SK-N-SH (cell line): ENCODE measurements at regions not wholly inside any gene's neighbourhood (a gene's known extent, or its start where the extent isn't known, plus 50 kb on each side); places are given as distances from the start of the nearest gene placed in this dataset.

Source experiments
- CTCF ChIA-PET: fragments of 300-600, 350-600 bp; formaldehyde crosslinking; extraction: SDS; loops from one replicate; lab custom pipeline; 2021; lab: Yijun Ruan, JAX
- POLR2A ChIA-PET: fragments of 350-600 bp; sonication (Branson Sonifier 250); formaldehyde crosslinking; extraction: SDS; loops from one replicate; lab custom pipeline; 2020; ENCODE audit warnings: antibody characterized with exemption, inconsistent platforms; lab: Yijun Ruan, JAX
- DNase-seq: peaks from one replicate; pipeline ENCODE4 v3.0.0; 2012
- H2AFZ ChIP-seq: fragments of 200-600 bp; sonication (generic); 2 replicates; pipeline ENCODE4 v1.8.1; 2016; ENCODE audit warnings: antibody characterized with exemption, mild to moderate bottlenecking, low read depth
- H3F3A ChIP-seq: fragments of 200-600 bp; sonication (generic); replicated peaks from 2 replicates; pipeline ENCODE3; 2016; ENCODE audit warnings: antibody characterized with exemption, mild to moderate bottlenecking; ENCODE audit not compliant: insufficient read depth
- H3K27ac ChIP-seq, 2 experiments: fragments of 200-500 bp in 1 of 2; fragments of 200-600 bp in 1 of 2; sonication (Bioruptor generic) in 1 of 2; sonication (generic), shearing (Covaris generic) in 1 of 2; 2 replicates each; pipeline versions ENCODE4 v1.5.1 to v1.6.1; 2014 to 2016; ENCODE audit warnings: low read depth in 2 of 2, inconsistent platforms in 1 of 2, low read length in 1 of 2, mild to moderate bottlenecking in 1 of 2, mixed read lengths in 1 of 2
- H3K27me3 ChIP-seq: fragments of 200-600 bp; sonication (generic), shearing (Covaris generic); 2 replicates; pipeline ENCODE4 v1.6.1; 2016; ENCODE audit warnings: mixed run types; ENCODE audit not compliant: insufficient read depth
- H3K36me3 ChIP-seq, 2 experiments: fragments of 200-500 bp in 1 of 2; fragments of 200-600 bp in 1 of 2; sonication (Bioruptor generic) in 1 of 2; sonication (generic) in 1 of 2; replicated peaks in 1 of 2; 2 replicates each; pipeline versions ENCODE3 to v1.5.1; 2014 to 2016; ENCODE audit warnings: low read length in 1 of 2, mild to moderate bottlenecking in 1 of 2; ENCODE audit not compliant: insufficient read depth in 2 of 2, control insufficient read depth in 1 of 2
- H3K4me1 ChIP-seq, 2 experiments: fragments of 200-500 bp in 1 of 2; fragments of 200-600 bp in 1 of 2; sonication (Bioruptor generic) in 1 of 2; sonication (generic), shearing (Covaris generic) in 1 of 2; 2 replicates each; pipeline versions ENCODE4 v1.5.1 to v1.6.1; 2014 to 2016; ENCODE audit warnings: low read depth in 1 of 2, low read length in 1 of 2, mixed run types in 1 of 2; ENCODE audit not compliant: insufficient read depth in 2 of 2, control insufficient read depth in 1 of 2
- H3K4me2 ChIP-seq: fragments of 200-600 bp; sonication (generic), shearing (Covaris generic); 2 replicates; pipeline ENCODE4 v1.6.1; 2017; ENCODE audit warnings: mixed run types
- H3K4me3 ChIP-seq, 2 experiments: fragments of 200-500 bp in 1 of 2; fragments of 200-600 bp in 1 of 2; sonication (Bioruptor generic) in 1 of 2; sonication (generic), shearing (Covaris generic) in 1 of 2; 2 replicates each; pipeline versions ENCODE4 v1.5.1 to v1.8.1; 2014 to 2016; ENCODE audit warnings: low read depth in 2 of 2, inconsistent platforms in 1 of 2, low read length in 1 of 2, mild to moderate bottlenecking in 1 of 2, mixed read lengths in 1 of 2, moderate library complexity in 1 of 2
- H3K79me2 ChIP-seq: fragments of 200-600 bp; sonication (generic); 2 replicates; pipeline ENCODE4 v1.8.1; 2017; ENCODE audit warnings: mild to moderate bottlenecking; ENCODE audit not compliant: insufficient read depth
- H3K9ac ChIP-seq: fragments of 200-600 bp; sonication (generic); 2 replicates; pipeline ENCODE4 v1.6.1; 2017; ENCODE audit warnings: mixed run types
- H3K9me2 ChIP-seq: fragments of 200-600 bp; sonication (generic); 2 replicates; pipeline ENCODE4 v1.6.1; 2017; ENCODE audit warnings: mixed run types
- H3K9me3 ChIP-seq: fragments of 200-600 bp; sonication (generic); 2 replicates; pipeline ENCODE4 v1.6.1; 2017; ENCODE audit warnings: mixed run types, mild to moderate bottlenecking, moderate library complexity
- H4K20me1 ChIP-seq: fragments of 200-600 bp; sonication (generic); 2 replicates; pipeline ENCODE4 v1.6.1; 2017; ENCODE audit warnings: mild to moderate bottlenecking, mixed run types; ENCODE audit not compliant: insufficient read depth
- CHD2 ChIP-seq: fragments of 150-350 bp; IDR thresholded peaks from 2 replicates; pipeline ENCODE4 v1.6.1; 2018; ENCODE audit warnings: low read length; ENCODE audit not compliant: partially characterized antibody
- FOXJ3 ChIP-seq: sonication (generic); formaldehyde crosslinking; IDR thresholded peaks from 2 replicates; pipeline ENCODE4 v1.5.1; 2020; ENCODE audit warnings: mild to moderate bottlenecking, missing genetic modification reagents
- JUND ChIP-seq: IDR thresholded peaks from 2 replicates; pipeline ENCODE4 v1.4.0; 2012
- MXI1 ChIP-seq: IDR thresholded peaks from 2 replicates; pipeline ENCODE4 v1.6.1; 2012; ENCODE audit warnings: mild to moderate bottlenecking, low read depth, low read length, improper control_type of control experiment
- NRF1 ChIP-seq: IDR thresholded peaks from 2 replicates; pipeline ENCODE4 v1.6.1; 2012; ENCODE audit warnings: low read depth, mild to moderate bottlenecking, low read length
- RXRA ChIP-seq: IDR thresholded peaks from 2 replicates; pipeline ENCODE4 v1.4.0; 2012; ENCODE audit warnings: low read depth, mild to moderate bottlenecking, borderline replicate concordance
- SIN3A ChIP-seq: IDR thresholded peaks from 2 replicates; pipeline ENCODE4 v1.6.1; 2012; ENCODE audit warnings: low read depth, mild to moderate bottlenecking, low read length, moderate library complexity, borderline replicate concordance
- TAF1 ChIP-seq: IDR thresholded peaks from 2 replicates; pipeline ENCODE4 v1.6.1; 2012; ENCODE audit warnings: low read depth, mild to moderate bottlenecking, low read length, moderate library complexity, borderline replicate concordance
- TCF12 ChIP-seq: IDR thresholded peaks from 2 replicates; pipeline ENCODE4 v1.4.0; 2012
- WGBS: methylation state at CpG from one replicate; pipeline ENCODE4 v1.1.6; 2017; ENCODE audit warnings: low lambda C conversion rate; 5-methylcytosine and 5-hydroxymethylcytosine counted together
- TF ChIP-seq, protein P1 (sequence below): fragments of 200-600 bp; sonication (generic); IDR thresholded peaks from 2 replicates; pipeline ENCODE4 v1.6.1; 2017; ENCODE audit warnings: antibody characterized with exemption, mild to moderate bottlenecking, moderate library complexity
- TF ChIP-seq, protein P2 (sequence below): IDR thresholded peaks from 2 replicates; pipeline ENCODE4 v1.6.1; 2012; ENCODE audit warnings: mild to moderate bottlenecking, low read depth, low read length, moderate library complexity
- TF ChIP-seq, protein P3 (sequence below): IDR thresholded peaks from 2 replicates; pipeline ENCODE4; 2012
- TF ChIP-seq, protein P4 (sequence below): fragments of 150-350 bp; IDR thresholded peaks from 2 replicates; pipeline ENCODE4 v1.6.1; 2016; ENCODE audit warnings: mild to moderate bottlenecking, low read depth, low read length

DNA sequence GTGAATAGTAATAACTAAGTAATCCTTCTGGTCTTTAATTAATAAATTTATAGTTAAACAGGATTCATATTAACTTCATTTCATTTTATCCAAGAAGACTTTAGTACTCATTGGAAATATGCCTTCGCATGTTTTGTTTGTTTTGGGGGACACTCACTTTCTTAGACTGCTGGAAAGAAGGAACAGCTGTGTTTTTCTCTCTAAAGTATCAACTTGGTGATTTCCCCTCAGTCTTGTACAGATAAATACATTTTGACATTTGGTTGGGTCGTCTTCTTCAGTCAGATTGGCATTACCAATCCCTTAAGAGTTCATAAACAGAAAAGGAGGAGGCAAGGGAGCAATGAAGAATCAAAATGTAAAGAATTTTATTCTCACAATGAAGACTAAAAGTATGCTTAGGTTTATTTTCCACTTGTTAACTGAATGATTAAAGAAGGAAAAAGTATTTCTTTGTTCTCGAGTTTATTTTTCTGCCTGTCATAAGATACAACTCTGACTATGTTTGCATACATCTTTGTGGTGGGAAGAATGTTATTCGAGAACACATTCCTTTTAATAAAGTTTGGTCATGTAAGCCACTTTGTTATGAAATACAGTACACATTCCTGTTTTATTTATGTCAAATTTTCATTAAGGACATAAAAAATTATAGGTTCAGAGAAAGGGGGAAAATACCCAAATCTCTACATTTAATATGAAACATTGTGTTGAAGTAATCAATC is 140.2 kb downstream of the GMNC start:
- 9% methylated on average over 4 of the region's 4 CpGs for WGBS
- POLR2A ChIA-PET = no interaction called here
- no peaks in the 10 kb centered on the region for H3K9me3 ChIP-seq
- no peak overlapping the region for H3K4me3 ChIP-seq
- no peak overlapping the region for H3K27ac ChIP-seq
- CTCF ChIA-PET = no interaction called here
- no peaks in the 10 kb centered on the region for H3K79me2 ChIP-seq
- TF ChIP-seq SIN3A (no peak), FOXJ3 (CRISPR knock-in tag) (no peak), TAF1 (no peak), CHD2 (no peak), RXRA (no peak), NRF1 (no peak)
- TF ChIP-seq, protein P1, sequence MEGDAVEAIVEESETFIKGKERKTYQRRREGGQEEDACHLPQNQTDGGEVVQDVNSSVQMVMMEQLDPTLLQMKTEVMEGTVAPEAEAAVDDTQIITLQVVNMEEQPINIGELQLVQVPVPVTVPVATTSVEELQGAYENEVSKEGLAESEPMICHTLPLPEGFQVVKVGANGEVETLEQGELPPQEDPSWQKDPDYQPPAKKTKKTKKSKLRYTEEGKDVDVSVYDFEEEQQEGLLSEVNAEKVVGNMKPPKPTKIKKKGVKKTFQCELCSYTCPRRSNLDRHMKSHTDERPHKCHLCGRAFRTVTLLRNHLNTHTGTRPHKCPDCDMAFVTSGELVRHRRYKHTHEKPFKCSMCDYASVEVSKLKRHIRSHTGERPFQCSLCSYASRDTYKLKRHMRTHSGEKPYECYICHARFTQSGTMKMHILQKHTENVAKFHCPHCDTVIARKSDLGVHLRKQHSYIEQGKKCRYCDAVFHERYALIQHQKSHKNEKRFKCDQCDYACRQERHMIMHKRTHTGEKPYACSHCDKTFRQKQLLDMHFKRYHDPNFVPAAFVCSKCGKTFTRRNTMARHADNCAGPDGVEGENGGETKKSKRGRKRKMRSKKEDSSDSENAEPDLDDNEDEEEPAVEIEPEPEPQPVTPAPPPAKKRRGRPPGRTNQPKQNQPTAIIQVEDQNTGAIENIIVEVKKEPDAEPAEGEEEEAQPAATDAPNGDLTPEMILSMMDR = no peak
- TF ChIP-seq, protein P2, sequence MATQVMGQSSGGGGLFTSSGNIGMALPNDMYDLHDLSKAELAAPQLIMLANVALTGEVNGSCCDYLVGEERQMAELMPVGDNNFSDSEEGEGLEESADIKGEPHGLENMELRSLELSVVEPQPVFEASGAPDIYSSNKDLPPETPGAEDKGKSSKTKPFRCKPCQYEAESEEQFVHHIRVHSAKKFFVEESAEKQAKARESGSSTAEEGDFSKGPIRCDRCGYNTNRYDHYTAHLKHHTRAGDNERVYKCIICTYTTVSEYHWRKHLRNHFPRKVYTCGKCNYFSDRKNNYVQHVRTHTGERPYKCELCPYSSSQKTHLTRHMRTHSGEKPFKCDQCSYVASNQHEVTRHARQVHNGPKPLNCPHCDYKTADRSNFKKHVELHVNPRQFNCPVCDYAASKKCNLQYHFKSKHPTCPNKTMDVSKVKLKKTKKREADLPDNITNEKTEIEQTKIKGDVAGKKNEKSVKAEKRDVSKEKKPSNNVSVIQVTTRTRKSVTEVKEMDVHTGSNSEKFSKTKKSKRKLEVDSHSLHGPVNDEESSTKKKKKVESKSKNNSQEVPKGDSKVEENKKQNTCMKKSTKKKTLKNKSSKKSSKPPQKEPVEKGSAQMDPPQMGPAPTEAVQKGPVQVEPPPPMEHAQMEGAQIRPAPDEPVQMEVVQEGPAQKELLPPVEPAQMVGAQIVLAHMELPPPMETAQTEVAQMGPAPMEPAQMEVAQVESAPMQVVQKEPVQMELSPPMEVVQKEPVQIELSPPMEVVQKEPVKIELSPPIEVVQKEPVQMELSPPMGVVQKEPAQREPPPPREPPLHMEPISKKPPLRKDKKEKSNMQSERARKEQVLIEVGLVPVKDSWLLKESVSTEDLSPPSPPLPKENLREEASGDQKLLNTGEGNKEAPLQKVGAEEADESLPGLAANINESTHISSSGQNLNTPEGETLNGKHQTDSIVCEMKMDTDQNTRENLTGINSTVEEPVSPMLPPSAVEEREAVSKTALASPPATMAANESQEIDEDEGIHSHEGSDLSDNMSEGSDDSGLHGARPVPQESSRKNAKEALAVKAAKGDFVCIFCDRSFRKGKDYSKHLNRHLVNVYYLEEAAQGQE = no peak
- TF ChIP-seq, protein P3, sequence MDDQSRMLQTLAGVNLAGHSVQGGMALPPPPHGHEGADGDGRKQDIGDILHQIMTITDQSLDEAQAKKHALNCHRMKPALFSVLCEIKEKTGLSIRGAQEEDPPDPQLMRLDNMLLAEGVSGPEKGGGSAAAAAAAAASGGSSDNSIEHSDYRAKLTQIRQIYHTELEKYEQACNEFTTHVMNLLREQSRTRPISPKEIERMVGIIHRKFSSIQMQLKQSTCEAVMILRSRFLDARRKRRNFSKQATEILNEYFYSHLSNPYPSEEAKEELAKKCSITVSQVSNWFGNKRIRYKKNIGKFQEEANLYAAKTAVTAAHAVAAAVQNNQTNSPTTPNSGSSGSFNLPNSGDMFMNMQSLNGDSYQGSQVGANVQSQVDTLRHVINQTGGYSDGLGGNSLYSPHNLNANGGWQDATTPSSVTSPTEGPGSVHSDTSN = no peak
- H3F3A ChIP-seq = peaks cover 9% of the 10 kb centered on the region
- no peaks in the 10 kb centered on the region for H3K4me1 ChIP-seq
- no peaks in the 10 kb centered on the region for H4K20me1 ChIP-seq
- H3K27me3 ChIP-seq = no peaks in the 10 kb centered on the region
- H3K36me3 ChIP-seq = no peaks in the 10 kb centered on the region
- no peak overlapping the region for H3K9ac ChIP-seq
- no peak for DNase-seq
- H3K9me2 ChIP-seq = no peaks in the 10 kb centered on the region
- no peak overlapping the region for H2AFZ ChIP-seq
- no peak overlapping the region for H3K4me2 ChIP-seq

DNA sequence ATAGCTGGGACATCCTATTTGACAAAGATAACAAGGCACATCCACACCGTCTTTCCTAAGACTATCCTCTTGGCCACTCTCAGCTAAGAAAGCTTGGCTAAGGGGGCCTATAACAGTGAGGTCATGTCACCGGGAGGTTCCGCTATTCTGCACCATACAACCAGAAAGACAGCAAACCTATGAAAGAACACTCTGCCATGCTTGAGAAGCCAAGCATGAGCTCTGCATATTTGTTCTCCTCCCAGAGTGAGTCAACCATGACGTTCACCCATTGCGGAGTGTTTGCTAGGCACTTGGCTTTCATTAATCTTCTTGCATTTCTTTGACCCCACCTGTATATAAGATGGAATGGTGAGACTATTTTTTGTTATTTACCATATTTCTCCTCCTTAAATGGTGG is 141.2 kb downstream of the GMNC start:
- no peak for TF ChIP-seq TAF1
- no peak for TF ChIP-seq MXI1
- no peak for TF ChIP-seq TCF12
- TF ChIP-seq, protein P4, sequence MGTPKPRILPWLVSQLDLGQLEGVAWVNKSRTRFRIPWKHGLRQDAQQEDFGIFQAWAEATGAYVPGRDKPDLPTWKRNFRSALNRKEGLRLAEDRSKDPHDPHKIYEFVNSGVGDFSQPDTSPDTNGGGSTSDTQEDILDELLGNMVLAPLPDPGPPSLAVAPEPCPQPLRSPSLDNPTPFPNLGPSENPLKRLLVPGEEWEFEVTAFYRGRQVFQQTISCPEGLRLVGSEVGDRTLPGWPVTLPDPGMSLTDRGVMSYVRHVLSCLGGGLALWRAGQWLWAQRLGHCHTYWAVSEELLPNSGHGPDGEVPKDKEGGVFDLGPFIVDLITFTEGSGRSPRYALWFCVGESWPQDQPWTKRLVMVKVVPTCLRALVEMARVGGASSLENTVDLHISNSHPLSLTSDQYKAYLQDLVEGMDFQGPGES = no peak
- no peak for TF ChIP-seq JUND
- H2AFZ ChIP-seq = no peak overlapping the region
- no peak overlapping the region for H3K27ac ChIP-seq
- no peaks in the 10 kb centered on the region for H3K27me3 ChIP-seq
- no peak overlapping the region for H3K4me3 ChIP-seq
- H4K20me1 ChIP-seq = no peaks in the 10 kb centered on the region
- H3K9me2 ChIP-seq = no peaks in the 10 kb centered on the region
- CTCF ChIA-PET = no interaction called here
- no peak for DNase-seq
- no peaks in the 10 kb centered on the region for H3K4me1 ChIP-seq
- POLR2A ChIA-PET = no interaction called here
- H3F3A ChIP-seq = peaks cover 9% of the 10 kb centered on the region
- H3K79me2 ChIP-seq = no peaks in the 10 kb centered on the region
- no peaks in the 10 kb centered on the region for H3K36me3 ChIP-seq
- H3K9ac ChIP-seq = no peak overlapping the region
- no peak overlapping the region for H3K4me2 ChIP-seq
- WGBS = 62% methylated on average over 5 of the region's 5 CpGs
- H3K9me3 ChIP-seq = no peaks in the 10 kb centered on the region
